Thyroid gland (tissue), 4 donors: ENCODE measurements at regions not wholly inside any gene's neighbourhood (a gene's known extent, or its start where the extent isn't known, plus 50 kb on each side); places are given as distances from the start of the nearest gene placed in this dataset.

ENCODE experiments used
- DNase-seq, 2 donors: peaks; one replicate each; pipeline ENCODE4 v3.0.0-alpha.2; 2019
- H3K27ac ChIP-seq, 3 donors: fragments of 200-600 bp; sonication (generic); 1 replicate in 2 of 3; 2 replicates in 1 of 3; pipeline ENCODE4 v1.5.1; 2016 to 2019; ENCODE audit warnings: mild to moderate bottlenecking in 1 of 3, moderate library complexity in 1 of 3
- H3K27me3 ChIP-seq: fragments of 200-600 bp; sonication (generic); one replicate; pipeline ENCODE4 v1.5.1; 2019
- H3K36me3 ChIP-seq, 2 donors: fragments of 200-600 bp; sonication (generic); one replicate each; pipeline ENCODE4 v1.5.1; 2016 to 2019
- H3K4me1 ChIP-seq, 2 donors: fragments of 200-600 bp; sonication (generic); one replicate each; pipeline ENCODE4 v1.5.1; 2017 to 2019
- H3K4me3 ChIP-seq, 3 donors: fragments of 200-600 bp; sonication (generic); replicated peaks in 1 of 3; 1 replicate in 2 of 3; 2 replicates in 1 of 3; pipeline ENCODE4 v1.5.1; 2016; ENCODE audit warnings: mild to moderate bottlenecking in 1 of 3
- H3K9me3 ChIP-seq: fragments of 200-600 bp; sonication (generic); one replicate; pipeline ENCODE4 v1.5.1; 2017
- CTCF ChIP-seq, 6 experiments: fragments of 200-600 bp in 3 of 6; fragments of 450-650 bp in 3 of 6; sonication (generic) in 3 of 6; IDR thresholded peaks; one replicate each; pipeline ENCODE4 v1.5.1; 2016 to 2019; ENCODE audit warnings: antibody characterized with exemption in 6 of 6, mild to moderate bottlenecking in 2 of 6, inconsistent platforms in 1 of 6, moderate library complexity in 1 of 6
- POLR2A ChIP-seq, 2 donors: fragments of 450-650 bp; IDR thresholded peaks; one replicate each; pipeline ENCODE4 v1.6.1; 2017; ENCODE audit warnings: antibody characterized with exemption in 2 of 2, mild to moderate bottlenecking in 2 of 2, moderate library complexity in 1 of 2
- WGBS, 2 donors: methylation state at CpG; one replicate each; pipeline ENCODE4 v1.1.5; 2017; 5-methylcytosine and 5-hydroxymethylcytosine counted together
- intact Hi-C: fragments of 100-400 bp; cut with DNase I; formaldehyde crosslinking; loops from one replicate; pipeline ENCODE4 v1.15.1; 2023

- TF ChIP-seq CTCF (IDR thresholded peaks at IDR 0.05) (no peak), POLR2A (IDR thresholded peaks at IDR 0.05) (no peak)
- no peak for DNase-seq
- intact Hi-C loops, result no loop called here
Measured at GRCh38 chr5:43891112-43891511, 288.1 kb downstream of the NNT start.

GRCh38 chr5:43889233-43889632, 286.3 kb downstream of the NNT start:
- Histone ChIP-seq H3K36me3 (no peaks in the 10 kb centered on the region), H3K9me3 (no peaks in the 10 kb centered on the region), H3K4me1 (no peaks in the 10 kb centered on the region), H3K27ac (no peak overlapping the region), H3K4me3 (no peak overlapping the region), H3K27me3 (no peaks in the 10 kb centered on the region)
- intact Hi-C loops, result no loop called here
- WGBS, 2 donors, result 70 to 75% methylated on average over 1 of the region's 1 CpG
- TF ChIP-seq POLR2A (IDR thresholded peaks at IDR 0.05) (no peak), CTCF (IDR thresholded peaks at IDR 0.05) (no peak)
- DNase-seq, result no peak

More at GRCh38 chr5:43891112-43891511, 288.1 kb downstream of the NNT start:
- Histone ChIP-seq H3K27ac (no peak overlapping the region), H3K4me3 (no peak overlapping the region), H3K27me3 (no peaks in the 10 kb centered on the region), H3K36me3 (no peaks in the 10 kb centered on the region), H3K4me1 (no peaks in the 10 kb centered on the region), H3K9me3 (no peaks in the 10 kb centered on the region)
- WGBS, 2 donors, result 91 to 98% methylated on average over 1 of the region's 1 CpG

- no peak for TF ChIP-seq POLR2A (IDR thresholded peaks at IDR 0.05)
- no peak for TF ChIP-seq CTCF (IDR thresholded peaks at IDR 0.05)
- no peak for DNase-seq
- 74 to 83% methylated on average over 1 of the region's 1 CpG for WGBS, 2 donors
Measured at GRCh38 chr5:43875741-43876140, 272.8 kb downstream of the NNT start.

GRCh38 chr5:43874772-43875171, 271.8 kb downstream of the NNT start:
- Histone ChIP-seq H3K27me3 (no peaks in the 10 kb centered on the region), H3K9me3 (no peaks in the 10 kb centered on the region), H3K4me1 (no peaks in the 10 kb centered on the region), H3K27ac (no peak overlapping the region), H3K4me3 (no peak overlapping the region), H3K36me3 (no peaks in the 10 kb centered on the region)
- 36 to 40% methylated on average over 3 of the region's 3 CpGs for WGBS, 2 donors
- peak in 1 of 2 donors; percentile 1 for DNase-seq
- intact Hi-C loops, result no loop called here
- TF ChIP-seq POLR2A (IDR thresholded peaks at IDR 0.05), result no peak

More at GRCh38 chr5:43875741-43876140, 272.8 kb downstream of the NNT start:
- intact Hi-C loops, result no loop called here
- Histone ChIP-seq H3K27ac (no peak overlapping the region), H3K9me3 (no peaks in the 10 kb centered on the region), H3K36me3 (no peaks in the 10 kb centered on the region), H3K4me1 (no peaks in the 10 kb centered on the region), H3K4me3 (no peak overlapping the region), H3K27me3 (no peaks in the 10 kb centered on the region)

- no peak for TF ChIP-seq POLR2A (IDR thresholded peaks at IDR 0.05)
- TF ChIP-seq CTCF (IDR thresholded peaks at IDR 0.05), result no peak
- Histone ChIP-seq H3K27ac (no peak overlapping the region), H3K27me3 (no peaks in the 10 kb centered on the region), H3K36me3 (no peaks in the 10 kb centered on the region), H3K9me3 (no peaks in the 10 kb centered on the region), H3K4me3 (no peak overlapping the region), H3K4me1 (no peaks in the 10 kb centered on the region)
- intact Hi-C loops, result no loop called here
- DNase-seq, result no peak
- 45 to 48% methylated on average over 1 of the region's 1 CpG for whole genome bisulfite sequencing, 2 donors
Measured at GRCh38 chr5:43873791-43874190, 270.8 kb downstream of the NNT start.

GRCh38 chr5:43859309-43859708, 256.3 kb downstream of the NNT start:
- Histone ChIP-seq H3K4me1 (no peaks in the 10 kb centered on the region), H3K9me3 (no peaks in the 10 kb centered on the region), H3K4me3 (no peak overlapping the region), H3K27ac (no peak overlapping the region), H3K36me3 (no peaks in the 10 kb centered on the region), H3K27me3 (no peaks in the 10 kb centered on the region)
- intact Hi-C loops, result no loop called here
- no peak for TF ChIP-seq POLR2A (IDR thresholded peaks at IDR 0.05)
- TF ChIP-seq CTCF (IDR thresholded peaks at IDR 0.05), result no peak
- DNase-seq, result no peak
